PC-3 (cell line): ENCODE measurements at regions not wholly inside any gene's neighbourhood (a gene's known extent, or its start where the extent isn't known, plus 50 kb on each side); places are given as distances from the start of the nearest gene placed in this dataset.

ENCODE experiments used
- EZH2 ChIP-seq: fragments of 300-600 bp; sonication (generic); IDR thresholded peaks from one replicate; pipeline ENCODE4 v1.6.1; 2017; ENCODE audit warnings: antibody characterized with exemption, mild to moderate bottlenecking, low read length; ENCODE audit not compliant: unreplicated experiment
- TF ChIP-seq, protein P1 (sequence below): fragments of 300-600 bp; sonication (generic); conservative IDR thresholded peaks from 2 replicates; pipeline ENCODE4 v1.5.1; 2017; ENCODE audit warnings: antibody characterized with exemption, low read depth, mild to moderate bottlenecking, low read length

DNA sequence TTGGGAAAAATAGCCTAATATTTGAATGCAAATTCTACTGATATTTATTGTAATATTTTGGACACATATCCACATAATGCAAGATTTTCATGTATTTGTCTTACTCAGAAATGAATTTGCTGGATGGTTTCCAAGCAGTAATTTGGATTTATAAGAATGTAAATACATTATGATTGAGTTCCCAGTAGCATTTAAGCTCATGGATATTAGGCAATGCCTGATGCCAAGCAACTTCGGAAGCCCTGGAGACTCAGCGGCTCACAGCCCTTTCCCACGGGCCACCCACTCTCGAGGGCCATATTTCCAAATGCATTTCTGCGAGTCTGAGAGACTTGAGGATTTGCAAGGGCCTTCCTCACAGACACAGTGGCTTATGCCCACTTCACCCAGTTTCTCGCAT, 62.1 kb upstream of the MYOCD start:
- TF ChIP-seq EZH2 = no peak
- TF ChIP-seq, protein P1, sequence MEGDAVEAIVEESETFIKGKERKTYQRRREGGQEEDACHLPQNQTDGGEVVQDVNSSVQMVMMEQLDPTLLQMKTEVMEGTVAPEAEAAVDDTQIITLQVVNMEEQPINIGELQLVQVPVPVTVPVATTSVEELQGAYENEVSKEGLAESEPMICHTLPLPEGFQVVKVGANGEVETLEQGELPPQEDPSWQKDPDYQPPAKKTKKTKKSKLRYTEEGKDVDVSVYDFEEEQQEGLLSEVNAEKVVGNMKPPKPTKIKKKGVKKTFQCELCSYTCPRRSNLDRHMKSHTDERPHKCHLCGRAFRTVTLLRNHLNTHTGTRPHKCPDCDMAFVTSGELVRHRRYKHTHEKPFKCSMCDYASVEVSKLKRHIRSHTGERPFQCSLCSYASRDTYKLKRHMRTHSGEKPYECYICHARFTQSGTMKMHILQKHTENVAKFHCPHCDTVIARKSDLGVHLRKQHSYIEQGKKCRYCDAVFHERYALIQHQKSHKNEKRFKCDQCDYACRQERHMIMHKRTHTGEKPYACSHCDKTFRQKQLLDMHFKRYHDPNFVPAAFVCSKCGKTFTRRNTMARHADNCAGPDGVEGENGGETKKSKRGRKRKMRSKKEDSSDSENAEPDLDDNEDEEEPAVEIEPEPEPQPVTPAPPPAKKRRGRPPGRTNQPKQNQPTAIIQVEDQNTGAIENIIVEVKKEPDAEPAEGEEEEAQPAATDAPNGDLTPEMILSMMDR = no peak
